SK-N-MC (cell line): ENCODE measurements at regions not wholly inside any gene's neighbourhood (a gene's known extent, or its start where the extent isn't known, plus 50 kb on each side); places are given as distances from the start of the nearest gene placed in this dataset.
"Not testable (repeated sequence)": the region's sequence is repeated elsewhere in the genome, so short reads cannot be mapped to it uniquely, and the experiment has no call there.

ENCODE experiments used
- DNase-seq: peaks from one replicate; pipeline ENCODE4 v3.0.0-alpha.2; 2011; ENCODE audit warnings: low read depth, low spot score
- H3K27ac ChIP-seq: fragments of 200-600 bp; sonication (generic); 2 replicates; pipeline ENCODE4 v1.5.1; 2016; ENCODE audit warnings: mixed run types
- H3K36me3 ChIP-seq: fragments of 200-600 bp; sonication (generic); 2 replicates; pipeline ENCODE4 v1.6.1; 2017; ENCODE audit warnings: antibody characterized with exemption, low read length, mixed read lengths; ENCODE audit not compliant: insufficient read depth
- H3K4me3 ChIP-seq: fragments of 200-600 bp; sonication (generic); 2 replicates; pipeline ENCODE4 v1.5.1; 2016
- H3K9ac ChIP-seq: fragments of 200-600 bp; sonication (generic); 2 replicates; pipeline ENCODE4 v1.8.0; 2017; ENCODE audit warnings: mixed run types, mixed read lengths; ENCODE audit not compliant: insufficient read length
- H3K9me3 ChIP-seq: fragments of 200-600 bp; sonication (generic); 2 replicates; pipeline ENCODE4 v1.6.1; 2017; ENCODE audit warnings: low read depth, mild to moderate bottlenecking, antibody characterized with exemption, low read length, moderate library complexity, mixed read lengths
- EZH2 ChIP-seq: fragments of 200-600 bp; sonication (generic); IDR thresholded peaks from one replicate; pipeline ENCODE4 v1.6.1; 2017; ENCODE audit warnings: antibody characterized with exemption
- FOXP2 ChIP-seq: optimal IDR thresholded peaks from 2 replicates; pipeline ENCODE3; 2011; ENCODE audit warnings: mild to moderate bottlenecking, moderate library complexity; ENCODE audit not compliant: insufficient read depth; ENCODE audit errors: extremely low read length, control extremely low read depth
- POLR2AphosphoS5 ChIP-seq: IDR thresholded peaks from 2 replicates; pipeline ENCODE4 v1.6.1; 2012; ENCODE audit warnings: mild to moderate bottlenecking, low read depth, low read length, borderline replicate concordance

DNA sequence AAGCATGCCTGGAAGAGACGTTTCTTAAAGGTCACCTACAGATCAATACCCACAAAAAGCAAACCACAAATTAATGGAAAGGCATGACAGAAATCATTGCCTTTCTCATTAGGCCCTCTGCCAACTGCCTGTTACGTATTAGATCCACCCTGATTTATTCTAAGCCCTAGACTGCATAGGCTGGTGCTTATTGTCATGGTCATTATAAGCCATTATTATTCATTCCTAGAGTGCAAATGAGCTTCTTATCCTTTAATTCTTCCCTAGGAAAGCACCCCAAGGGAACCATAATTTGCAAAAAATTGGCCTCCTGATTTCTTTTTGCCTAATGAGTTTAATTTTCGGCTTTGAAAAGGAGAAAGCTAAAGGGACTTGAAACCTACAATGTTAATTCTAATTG, 184.2 kb upstream of the GPRIN3 start:
- H3K27ac ChIP-seq, result no peak overlapping the region
- no peak overlapping the region for H3K4me3 ChIP-seq

DNA sequence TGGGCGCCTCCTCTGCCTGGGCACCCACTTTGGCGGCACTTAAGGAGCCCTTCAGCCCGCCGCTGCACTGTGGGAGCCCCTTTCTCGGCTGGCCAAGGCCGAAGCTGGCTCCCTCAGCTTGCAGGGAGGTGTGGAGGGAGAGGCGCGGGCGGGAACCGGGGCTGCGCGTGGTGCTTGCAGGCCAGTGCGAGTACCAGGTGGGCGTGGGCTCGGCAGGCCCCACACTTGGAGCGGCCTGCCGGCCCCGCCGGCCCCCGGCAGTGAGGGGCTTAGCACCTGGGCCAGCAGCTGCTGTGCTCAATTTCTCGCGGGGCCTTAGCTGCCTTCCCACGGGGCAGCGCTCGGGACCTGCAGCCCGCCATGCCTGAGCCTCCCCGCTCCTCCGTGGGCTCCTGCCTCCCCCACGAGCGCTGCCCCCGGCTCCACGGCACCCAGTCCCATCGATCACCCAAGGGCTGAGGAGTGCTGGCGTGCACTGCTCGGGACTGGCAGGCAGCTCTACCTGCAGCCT, 182.4 kb upstream of the GPRIN3 start:
- not testable (repeated sequence) for H3K36me3 ChIP-seq, H3K4me3 ChIP-seq, H3K9ac ChIP-seq, H3K27ac ChIP-seq, H3K9me3 ChIP-seq, DNase-seq

More for the DNA sequence above, 184.2 kb upstream of the GPRIN3 start:
- no peaks in the 10 kb centered on the region for H3K9me3 ChIP-seq
- no peak overlapping the region for H3K9ac ChIP-seq
- DNase-seq, result no peak
- H3K36me3 ChIP-seq, result no peaks in the 10 kb centered on the region
- TF ChIP-seq POLR2AphosphoS5 (no peak), FOXP2 (no peak), EZH2 (no peak)

DNA sequence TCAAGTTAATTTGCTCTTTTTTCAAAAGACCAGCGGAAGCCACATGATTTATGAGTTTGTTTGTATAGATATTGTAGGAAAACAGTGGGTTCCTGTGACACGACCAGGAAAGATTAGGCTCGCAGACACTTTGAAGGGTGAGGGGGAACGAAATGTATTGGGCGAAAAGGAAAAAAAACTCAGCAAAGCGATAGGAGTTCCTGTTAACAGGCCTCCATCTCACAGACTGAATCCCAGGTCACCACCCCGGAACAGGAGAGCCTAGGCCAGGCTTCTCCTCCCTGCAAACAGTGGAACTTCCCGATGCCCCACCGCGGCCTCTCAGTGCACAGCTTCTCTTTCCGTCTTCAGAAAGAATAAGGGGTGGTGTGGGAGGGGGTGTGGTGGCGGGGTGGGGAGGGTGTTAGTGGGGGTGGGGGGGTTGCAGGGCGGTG, 181.8 kb upstream of the GPRIN3 start:
- H3K27ac ChIP-seq, result no peak overlapping the region

DNA sequence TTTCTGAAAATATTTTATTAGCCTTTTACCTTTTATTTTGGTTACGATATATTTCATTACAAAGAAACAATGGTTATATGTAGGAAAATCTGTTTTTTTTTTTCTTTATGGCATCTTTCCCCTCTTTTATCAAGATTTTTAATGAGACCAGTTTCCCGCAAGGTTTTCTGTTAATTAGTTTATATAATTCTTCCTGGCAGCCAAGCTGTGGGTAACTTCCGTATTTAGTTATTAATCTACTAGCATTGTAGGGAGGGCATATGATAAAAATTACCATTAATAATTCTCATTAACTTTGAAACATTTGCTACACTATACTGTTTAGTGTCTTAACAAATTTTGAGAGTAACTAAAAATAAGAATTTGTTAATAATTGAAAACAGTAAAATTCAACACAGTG, 181.1 kb upstream of the GPRIN3 start:
- DNase-seq, result no peak
- TF ChIP-seq EZH2 (no peak), FOXP2 (no peak), POLR2AphosphoS5 (no peak)
- no peaks in the 10 kb centered on the region for H3K36me3 ChIP-seq
- H3K4me3 ChIP-seq, result no peak overlapping the region
- no peak overlapping the region for H3K27ac ChIP-seq
- no peak overlapping the region for H3K9ac ChIP-seq
- no peaks in the 10 kb centered on the region for H3K9me3 ChIP-seq

More for the DNA sequence above, 181.8 kb upstream of the GPRIN3 start:
- DNase-seq, result no peak
- H3K4me3 ChIP-seq, result no peak overlapping the region
- H3K9me3 ChIP-seq, result no peaks in the 10 kb centered on the region
- TF ChIP-seq FOXP2 (no peak), EZH2 (no peak), POLR2AphosphoS5 (no peak)
- no peak overlapping the region for H3K9ac ChIP-seq
- H3K36me3 ChIP-seq, result no peaks in the 10 kb centered on the region

DNA sequence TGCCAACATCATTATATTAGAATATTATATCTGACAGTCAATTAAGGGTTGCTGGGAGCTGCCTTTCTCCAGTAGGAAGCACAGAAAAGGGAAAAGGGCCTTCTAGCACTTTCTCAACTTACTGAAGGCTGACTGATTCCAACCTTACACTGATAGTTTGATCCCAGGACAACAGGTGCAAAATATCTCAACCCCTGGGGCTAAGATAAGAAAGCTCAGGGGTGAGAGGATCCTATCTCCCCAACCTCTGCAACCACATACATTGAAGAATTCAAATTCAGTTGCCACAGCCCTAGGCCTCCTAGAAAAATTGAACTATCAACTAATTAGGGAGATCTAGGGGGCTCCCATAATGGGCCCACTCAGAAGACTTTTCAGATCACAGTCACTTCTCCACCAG, 179.1 kb upstream of the GPRIN3 start:
- TF ChIP-seq EZH2, result no peak
- no peak for TF ChIP-seq FOXP2
- TF ChIP-seq POLR2AphosphoS5, result no peak
- Histone ChIP-seq H3K27ac (no peak overlapping the region), H3K9ac (no peak overlapping the region), H3K4me3 (no peak overlapping the region), H3K9me3 (no peaks in the 10 kb centered on the region), H3K36me3 (no peaks in the 10 kb centered on the region)
- DNase-seq, result no peak

DNA sequence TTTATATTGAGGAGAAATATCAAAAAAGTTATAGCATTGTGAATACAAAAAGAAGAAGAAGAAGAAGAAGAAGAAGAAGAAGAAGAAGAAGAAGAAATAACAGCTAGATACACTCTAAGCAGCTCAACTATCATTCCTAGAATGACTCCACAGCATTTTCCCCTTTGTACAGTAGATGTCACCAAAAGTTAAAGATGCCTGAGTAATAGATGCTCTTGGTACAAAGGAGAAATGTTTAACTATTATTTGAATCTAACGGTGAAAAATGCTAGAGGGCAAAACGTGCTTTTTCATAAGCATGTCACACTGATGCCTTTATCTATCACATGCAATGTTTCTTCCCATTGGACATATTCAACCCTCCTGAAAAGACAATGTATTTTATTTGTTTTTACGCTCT, 178.4 kb upstream of the GPRIN3 start:
- no peaks in the 10 kb centered on the region for H3K36me3 ChIP-seq
- H3K27ac ChIP-seq, result no peak overlapping the region
- H3K4me3 ChIP-seq, result no peak overlapping the region
- no peak overlapping the region for H3K9ac ChIP-seq
- no peak for TF ChIP-seq POLR2AphosphoS5
- no peak for TF ChIP-seq FOXP2
- TF ChIP-seq EZH2, result no peak
- no peaks in the 10 kb centered on the region for H3K9me3 ChIP-seq
- DNase-seq, result no peak

DNA sequence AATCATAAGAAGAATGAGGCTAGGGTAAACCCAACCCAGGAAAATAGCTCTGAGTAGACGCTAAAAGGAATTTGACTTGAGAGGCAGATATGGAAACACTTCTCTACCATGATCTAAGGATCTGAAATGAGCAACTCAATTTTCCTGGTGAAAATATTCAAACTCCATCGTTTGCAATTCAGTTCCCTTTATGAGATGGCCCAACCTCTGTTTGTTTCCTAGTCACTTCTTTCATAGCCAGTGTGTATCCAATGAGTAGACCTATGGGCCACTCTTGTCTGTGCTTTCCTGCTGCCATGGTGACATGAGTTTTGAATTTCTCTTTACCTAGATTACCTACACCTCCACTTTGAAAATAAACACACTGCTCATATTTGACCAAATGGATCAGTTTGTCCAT, 176.2 kb upstream of the GPRIN3 start:
- H3K9me3 ChIP-seq, result no peaks in the 10 kb centered on the region
- H3K27ac ChIP-seq, result no peak overlapping the region
- no peak for DNase-seq
- no peak overlapping the region for H3K4me3 ChIP-seq
- TF ChIP-seq FOXP2, result no peak
- no peak for TF ChIP-seq POLR2AphosphoS5
- no peak for TF ChIP-seq EZH2
- H3K36me3 ChIP-seq, result no peaks in the 10 kb centered on the region
- H3K9ac ChIP-seq, result no peak overlapping the region

DNA sequence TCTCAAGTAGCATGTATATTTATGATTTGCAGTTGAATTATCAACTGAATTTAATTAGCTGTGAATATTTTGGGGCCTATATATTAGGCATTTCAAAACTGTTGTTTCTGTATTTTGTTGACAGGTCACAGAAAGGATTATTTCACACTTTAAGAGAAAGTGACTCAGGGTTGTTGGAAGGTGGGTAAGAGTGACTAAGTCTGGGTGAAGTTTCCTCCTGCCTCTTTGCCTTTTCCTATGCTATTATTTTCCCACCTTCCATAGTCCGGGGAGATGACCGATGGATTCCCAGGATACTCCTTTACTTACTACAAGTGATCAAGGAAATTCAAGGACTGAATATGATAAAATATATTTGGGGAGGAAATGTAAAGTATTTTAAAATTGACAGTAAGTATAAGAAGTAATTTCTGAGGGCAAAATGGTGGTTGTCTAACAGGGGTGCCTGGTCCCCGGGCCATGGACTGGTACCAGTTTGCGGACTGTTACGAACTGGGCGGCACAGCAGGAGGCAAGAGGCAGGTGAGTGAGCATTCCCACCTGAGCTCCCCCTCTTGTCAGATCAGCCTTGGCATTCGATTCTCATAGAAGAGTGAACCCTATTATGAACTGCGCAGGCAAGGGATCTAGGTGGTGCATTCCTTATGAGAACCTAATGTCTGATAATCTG, 175.5 kb upstream of the GPRIN3 start:
- H3K4me3 ChIP-seq, result no peak overlapping the region
- TF ChIP-seq FOXP2 (no peak), POLR2AphosphoS5 (no peak), EZH2 (no peak)
- H3K9ac ChIP-seq, result no peak overlapping the region
- no peak overlapping the region for H3K27ac ChIP-seq
- H3K36me3 ChIP-seq, result no peaks in the 10 kb centered on the region
- H3K9me3 ChIP-seq, result no peaks in the 10 kb centered on the region
- no peak for DNase-seq

DNA sequence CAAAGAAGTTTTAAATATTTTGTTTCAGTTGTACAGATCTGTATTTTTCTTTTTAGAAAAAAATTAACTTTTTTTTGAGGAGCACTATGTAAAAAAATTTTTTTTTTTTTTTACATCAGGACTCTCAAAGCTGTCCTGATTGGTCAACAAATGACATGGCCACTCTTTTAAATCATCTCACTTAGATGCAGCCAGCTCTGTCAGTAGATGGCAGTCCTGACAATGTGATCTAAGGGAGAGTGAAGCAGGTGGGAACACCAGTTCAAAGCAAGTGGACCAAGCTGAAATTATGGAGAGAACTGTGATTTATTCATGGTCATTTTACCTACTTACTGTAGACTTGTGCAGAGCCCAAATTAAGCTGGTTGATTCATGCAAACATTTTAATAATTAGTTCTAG, 174.7 kb upstream of the GPRIN3 start:
- H3K9ac ChIP-seq, result no peak overlapping the region
- TF ChIP-seq EZH2 (no peak), POLR2AphosphoS5 (no peak), FOXP2 (no peak)
- H3K9me3 ChIP-seq, result no peaks in the 10 kb centered on the region
- no peaks in the 10 kb centered on the region for H3K36me3 ChIP-seq
- DNase-seq, result no peak
- H3K4me3 ChIP-seq, result no peak overlapping the region
- H3K27ac ChIP-seq, result no peak overlapping the region

DNA sequence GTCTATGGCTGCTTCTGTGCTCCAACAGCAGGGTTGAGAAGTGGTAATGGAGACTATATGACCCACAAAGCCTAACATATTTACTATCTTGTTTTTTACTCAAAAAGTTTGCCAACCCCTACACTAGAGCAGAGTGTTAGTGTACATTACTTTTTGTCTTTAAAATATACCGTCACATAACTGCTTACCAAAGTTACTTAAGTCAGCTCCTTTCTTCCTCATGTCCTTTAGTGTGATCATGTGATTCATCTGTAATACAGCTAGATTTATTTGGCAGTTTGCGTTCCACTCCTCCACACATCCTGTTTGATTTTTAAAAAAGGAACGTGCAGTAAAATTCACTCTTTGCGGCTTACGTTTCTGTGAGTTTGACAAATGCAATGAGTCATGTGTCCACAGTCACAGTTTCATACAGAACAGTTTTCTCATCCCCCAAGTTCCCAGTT, 162.4 kb upstream of the GPRIN3 start:
- Histone ChIP-seq H3K4me3 (no peak overlapping the region), H3K9ac (no peak overlapping the region), H3K36me3 (no peaks in the 10 kb centered on the region), H3K27ac (no peak overlapping the region), H3K9me3 (no peaks in the 10 kb centered on the region)
- no peak for DNase-seq
- no peak for TF ChIP-seq EZH2
- TF ChIP-seq FOXP2, result no peak
- TF ChIP-seq POLR2AphosphoS5, result no peak
